Choroid plexus epithelial cell (primary cell): ENCODE measurements at regions not wholly inside any gene's neighbourhood (a gene's known extent, or its start where the extent isn't known, plus 50 kb on each side); places are given as distances from the start of the nearest gene placed in this dataset.

Experiments used
- DNase-seq: peaks from one replicate; pipeline ENCODE4 v3.0.0-alpha.2; 2010; ENCODE audit warnings: low read depth
- H3K4me3 ChIP-seq: 2 replicates; pipeline ENCODE4 v1.5.1; 2011; ENCODE audit warnings: low read depth, mild to moderate bottlenecking, control low read depth, low read length, moderate library complexity
- TF ChIP-seq, protein P1 (sequence below): conservative IDR thresholded peaks from 2 replicates; pipeline ENCODE4 v1.5.1; 2011; ENCODE audit warnings: low read depth, mild to moderate bottlenecking, control low read depth, inconsistent platforms, low read length, moderate library complexity

DNA sequence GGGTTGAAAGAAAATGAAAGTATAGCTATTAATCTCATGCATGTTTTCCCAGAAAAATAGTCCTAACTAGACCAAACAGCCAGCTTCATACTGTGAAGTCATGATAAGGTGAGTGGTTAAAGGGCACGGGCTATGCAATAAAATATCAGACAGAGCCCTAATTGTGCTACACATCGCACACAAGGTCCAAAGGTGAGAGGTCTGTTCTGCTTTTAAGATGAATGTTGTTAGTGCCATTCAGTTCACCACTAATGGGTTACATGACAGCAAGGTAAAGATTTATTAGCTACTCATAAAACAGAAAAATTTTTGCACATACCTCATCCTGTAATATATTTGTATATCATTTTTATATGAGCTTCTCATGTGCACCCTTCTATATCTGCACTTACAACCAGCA, 105.0 kb upstream of the STK17B start:
- no peak overlapping the region for H3K4me3 ChIP-seq
- TF ChIP-seq, protein P1, sequence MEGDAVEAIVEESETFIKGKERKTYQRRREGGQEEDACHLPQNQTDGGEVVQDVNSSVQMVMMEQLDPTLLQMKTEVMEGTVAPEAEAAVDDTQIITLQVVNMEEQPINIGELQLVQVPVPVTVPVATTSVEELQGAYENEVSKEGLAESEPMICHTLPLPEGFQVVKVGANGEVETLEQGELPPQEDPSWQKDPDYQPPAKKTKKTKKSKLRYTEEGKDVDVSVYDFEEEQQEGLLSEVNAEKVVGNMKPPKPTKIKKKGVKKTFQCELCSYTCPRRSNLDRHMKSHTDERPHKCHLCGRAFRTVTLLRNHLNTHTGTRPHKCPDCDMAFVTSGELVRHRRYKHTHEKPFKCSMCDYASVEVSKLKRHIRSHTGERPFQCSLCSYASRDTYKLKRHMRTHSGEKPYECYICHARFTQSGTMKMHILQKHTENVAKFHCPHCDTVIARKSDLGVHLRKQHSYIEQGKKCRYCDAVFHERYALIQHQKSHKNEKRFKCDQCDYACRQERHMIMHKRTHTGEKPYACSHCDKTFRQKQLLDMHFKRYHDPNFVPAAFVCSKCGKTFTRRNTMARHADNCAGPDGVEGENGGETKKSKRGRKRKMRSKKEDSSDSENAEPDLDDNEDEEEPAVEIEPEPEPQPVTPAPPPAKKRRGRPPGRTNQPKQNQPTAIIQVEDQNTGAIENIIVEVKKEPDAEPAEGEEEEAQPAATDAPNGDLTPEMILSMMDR = no peak
- DNase-seq = no peak

- peak; percentile 79 for DNase-seq
- TF ChIP-seq, protein P1 = peak; percentile 76
- H3K4me3 ChIP-seq = no peak overlapping the region
Measured at GRCh38 chr2:196277002-196277401, 105.6 kb upstream of the STK17B start.

DNA sequence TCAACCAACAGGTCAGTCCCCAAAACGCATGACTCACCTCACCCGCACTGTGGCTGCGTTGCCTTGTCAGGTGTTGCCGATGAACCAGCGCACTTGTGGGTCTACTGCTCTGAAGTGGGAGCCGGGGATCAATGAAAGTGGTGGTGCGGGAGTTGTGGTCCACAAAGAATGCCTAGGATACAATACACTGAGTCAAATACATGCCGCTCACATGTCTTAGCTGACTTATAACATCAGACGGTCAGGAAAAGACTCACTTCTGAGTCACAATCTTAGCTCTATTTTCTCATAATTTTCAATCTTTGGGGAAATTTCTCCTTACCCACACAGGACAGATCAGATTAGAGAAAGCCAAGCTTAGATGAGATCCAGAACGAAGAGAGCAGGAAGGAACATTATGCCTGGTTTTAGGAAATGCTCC, 107.1 kb upstream of the STK17B start:
- DNase-seq = peak; percentile 76
- TF ChIP-seq, protein P1 = no peak
- peak overlapping the region; percentile 1 for H3K4me3 ChIP-seq

GRCh38 chr2:196279541-196279940, 108.2 kb upstream of the STK17B start:
- DNase-seq = no peak
- TF ChIP-seq, protein P1 = no peak
- no peak overlapping the region for H3K4me3 ChIP-seq

GRCh38 chr2:196284144-196284844, 112.9 kb upstream of the STK17B start:
- H3K4me3 ChIP-seq = no peak overlapping the region
- TF ChIP-seq, protein P1 = no peak
- no peak for DNase-seq

- no peak overlapping the region for H3K4me3 ChIP-seq
- TF ChIP-seq, protein P1 = no peak
- DNase-seq = no peak
Measured at GRCh38 chr2:196284866-196285557, 113.6 kb upstream of the STK17B start.

GRCh38 chr2:196286821-196287220, 115.4 kb upstream of the STK17B start:
- no peak overlapping the region for H3K4me3 ChIP-seq
- DNase-seq = no peak
- TF ChIP-seq, protein P1 = no peak
